HG02610 (cell line): ENCODE measurements at regions not wholly inside any gene's neighbourhood (a gene's known extent, or its start where the extent isn't known, plus 50 kb on each side); places are given as distances from the start of the nearest gene placed in this dataset.

ENCODE experiments used
- ATAC-seq: cut with Tn5 transposase; IDR thresholded peaks from one replicate; pipeline ENCODE4 v1.9.1; 2021; ENCODE audit warnings: mild to moderate bottlenecking, moderate library complexity; ENCODE audit not compliant: unreplicated experiment

DNA sequence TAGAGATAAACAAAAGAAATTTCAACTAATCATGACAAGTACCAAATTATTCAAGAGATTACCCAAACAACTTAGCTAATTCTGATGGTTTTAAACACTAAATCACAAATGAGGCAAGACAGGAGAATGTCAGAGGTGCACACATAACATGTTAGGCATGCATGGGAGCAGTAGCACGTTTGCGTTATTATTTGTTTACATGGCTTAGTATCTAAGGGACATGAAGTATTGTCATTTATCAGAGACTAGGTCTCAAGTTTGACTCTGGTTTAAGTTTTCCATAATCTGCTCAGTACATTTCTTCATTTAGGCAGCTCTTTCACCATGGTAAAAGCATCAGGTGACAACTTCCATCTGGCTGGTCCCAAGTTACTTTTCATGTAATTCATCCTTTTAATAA lies 244.1 kb upstream of the TNC start:
- ATAC-seq, result no peak

DNA sequence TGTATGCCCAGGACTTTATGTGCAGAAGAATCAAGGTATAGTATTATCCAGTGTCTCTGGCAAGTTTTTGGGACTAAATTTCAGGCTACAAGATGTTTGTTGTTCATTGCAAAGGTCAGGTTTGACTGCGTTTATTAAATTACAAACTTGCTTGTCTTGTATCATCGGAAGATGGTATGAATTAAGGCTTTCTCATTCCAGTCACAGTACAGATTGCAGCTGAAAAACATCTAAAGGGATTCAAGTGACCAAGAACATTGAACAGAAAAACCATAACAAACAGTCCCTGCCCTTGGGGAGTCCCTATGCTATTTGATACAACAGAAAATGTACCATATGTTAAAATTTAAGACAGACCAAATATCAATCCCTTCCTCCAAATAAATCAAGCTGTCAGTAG lies 244.7 kb upstream of the TNC start:
- no peak for ATAC-seq

- no peak for ATAC-seq
These were observed 247.0 kb upstream of the TNC start for GRCh38 chr9:115364991-115365390.

- ATAC-seq, result no peak
These were observed 249.4 kb upstream of the TNC start for GRCh38 chr9:115367321-115367720.

- no peak for ATAC-seq
These were observed 250.0 kb upstream of the TNC start for GRCh38 chr9:115367780-115368525.

DNA sequence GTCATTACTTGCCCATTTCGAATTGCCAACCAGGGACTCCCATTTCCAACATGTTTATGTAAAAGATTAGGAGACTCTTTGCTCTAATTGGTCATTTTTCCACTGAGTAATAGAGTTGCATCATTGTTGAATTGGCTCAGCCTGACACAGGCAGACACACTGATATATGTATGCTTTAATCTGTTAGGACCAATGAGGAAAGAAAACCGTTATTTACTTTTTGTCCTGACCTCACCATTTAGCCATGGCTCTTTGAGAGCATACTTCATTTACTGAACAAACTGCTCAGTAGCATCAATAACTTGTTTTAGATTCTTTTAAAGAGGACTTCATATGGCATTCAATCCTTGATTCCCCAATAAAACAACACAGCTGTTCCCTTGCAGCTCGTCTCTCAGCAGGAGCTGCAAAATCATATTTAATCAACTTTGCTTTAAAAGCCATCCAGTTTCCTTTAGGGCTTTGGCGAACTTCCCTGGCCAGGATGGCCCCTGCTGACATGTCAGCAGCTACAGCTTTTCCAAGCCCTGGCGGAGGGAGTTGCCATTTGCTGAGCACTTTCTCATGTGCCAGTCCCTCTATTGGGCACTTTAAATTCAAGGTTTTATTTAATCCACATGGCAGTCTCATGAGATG lies 251.5 kb upstream of the TNC start:
- ATAC-seq, result no peak

- peak; percentile 92 for ATAC-seq
These were observed 255.2 kb upstream of the TNC start for GRCh38 chr9:115373000-115373709.

DNA sequence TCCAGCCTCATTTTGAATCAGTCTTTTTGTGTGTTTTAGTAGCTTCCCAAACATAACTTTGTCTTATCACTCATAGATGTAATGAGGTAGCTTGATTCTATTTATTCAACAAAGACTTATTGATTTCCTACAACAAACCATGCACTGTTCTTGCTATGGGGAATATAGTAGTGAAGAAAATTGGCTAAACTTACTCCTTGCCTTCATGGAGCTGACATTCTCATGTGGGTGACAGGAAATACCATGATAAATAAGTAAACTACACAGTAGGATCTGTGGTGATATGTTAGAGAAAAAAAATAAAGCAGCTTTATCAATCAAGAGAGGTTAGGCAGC lies 255.7 kb upstream of the TNC start:
- no peak for ATAC-seq

DNA sequence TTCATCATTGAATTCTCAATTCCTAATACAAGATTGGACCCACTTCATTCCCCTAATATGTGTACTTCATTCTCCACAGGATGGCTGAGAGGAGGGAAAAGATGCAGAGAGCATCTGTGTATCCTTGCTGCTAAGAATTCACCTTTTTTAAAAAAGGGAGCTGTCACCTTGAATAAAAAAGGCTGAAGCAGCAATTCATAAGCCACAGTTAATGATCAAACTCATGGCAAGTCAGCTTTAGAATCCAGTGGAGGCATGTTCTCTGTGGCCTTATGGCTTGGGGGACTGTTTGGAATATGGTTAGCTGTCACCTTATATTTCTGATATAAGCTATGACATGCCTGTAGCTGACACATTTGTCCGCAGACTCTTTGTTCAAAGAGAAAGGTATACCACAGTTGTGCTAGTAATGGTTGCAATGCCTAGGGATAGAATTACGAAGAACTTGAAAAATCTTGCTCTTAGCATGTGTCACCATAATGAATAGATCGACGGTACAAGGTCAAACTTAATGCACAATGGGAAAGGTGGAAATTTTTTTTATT lies 256.8 kb upstream of the TNC start:
- ATAC-seq, result no peak

- no peak for ATAC-seq
These were observed 260.3 kb upstream of the TNC start for GRCh38 chr9:115378241-115378640.

GRCh38 chr9:115378758-115379157 lies 260.8 kb upstream of the TNC start:
- no peak for ATAC-seq

- ATAC-seq, result no peak
These were observed 261.8 kb upstream of the TNC start for GRCh38 chr9:115379719-115380118.

DNA sequence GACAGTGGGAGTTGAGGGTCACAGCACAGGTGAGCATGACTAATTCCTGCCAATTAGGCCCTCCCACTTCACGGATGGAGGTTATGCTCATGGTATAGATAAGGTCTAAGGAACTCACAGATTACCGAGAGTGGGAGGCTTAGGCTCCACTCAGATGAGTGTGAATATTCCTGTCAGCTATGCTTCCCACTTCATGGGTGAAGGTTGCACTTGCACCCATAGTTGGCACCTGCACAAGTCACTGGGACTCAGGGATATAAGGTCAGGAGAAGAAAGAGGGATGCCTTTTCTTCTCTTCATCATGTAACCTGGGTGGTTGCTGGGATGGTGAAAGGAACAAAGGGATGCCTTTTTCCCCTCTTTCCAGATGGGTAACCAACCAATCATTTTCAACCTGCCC lies 264.9 kb upstream of the TNC start:
- no peak for ATAC-seq

GRCh38 chr9:115385383-115386122 lies 267.6 kb upstream of the TNC start:
- ATAC-seq, result no peak

DNA sequence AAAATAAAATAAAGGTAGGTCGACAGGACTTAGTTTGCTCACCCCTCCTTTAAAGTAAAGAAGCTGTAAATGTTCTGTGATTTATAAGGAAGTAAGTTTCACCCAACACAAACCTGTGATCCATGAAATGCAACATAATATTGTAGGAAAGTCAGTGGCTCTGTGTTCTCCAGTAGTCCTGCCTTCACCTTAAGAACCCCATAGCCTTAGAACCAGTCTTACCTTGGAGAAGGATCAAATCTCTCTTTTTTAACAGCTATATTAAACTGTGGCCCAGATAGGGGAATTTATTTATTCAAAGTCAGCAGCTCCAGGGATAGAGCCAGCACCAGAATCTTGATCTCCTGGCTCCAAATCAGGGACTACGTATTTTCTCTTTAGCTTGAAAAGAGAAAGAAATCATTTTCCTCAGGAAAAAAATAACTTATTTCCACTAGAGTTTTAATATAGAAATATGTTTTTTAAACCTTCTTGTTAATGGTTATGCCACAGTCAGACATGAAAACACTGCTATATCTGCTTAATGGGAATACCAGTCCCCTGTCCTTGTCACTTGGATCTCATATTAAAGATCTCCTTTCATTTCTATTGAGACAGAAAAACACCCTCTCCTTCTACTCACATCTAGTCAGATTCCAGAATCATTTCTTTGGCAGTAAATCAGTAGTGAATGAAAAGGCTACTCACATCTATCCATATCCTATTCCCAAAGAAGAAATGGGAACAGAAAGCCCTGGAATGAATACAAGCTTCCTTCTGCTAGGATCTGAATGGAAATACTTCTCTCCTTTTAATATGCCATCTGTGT lies 269.2 kb upstream of the TNC start:
- ATAC-seq, result no peak

GRCh38 chr9:115391168-115391825 lies 273.3 kb upstream of the TNC start:
- ATAC-seq, result no peak

DNA sequence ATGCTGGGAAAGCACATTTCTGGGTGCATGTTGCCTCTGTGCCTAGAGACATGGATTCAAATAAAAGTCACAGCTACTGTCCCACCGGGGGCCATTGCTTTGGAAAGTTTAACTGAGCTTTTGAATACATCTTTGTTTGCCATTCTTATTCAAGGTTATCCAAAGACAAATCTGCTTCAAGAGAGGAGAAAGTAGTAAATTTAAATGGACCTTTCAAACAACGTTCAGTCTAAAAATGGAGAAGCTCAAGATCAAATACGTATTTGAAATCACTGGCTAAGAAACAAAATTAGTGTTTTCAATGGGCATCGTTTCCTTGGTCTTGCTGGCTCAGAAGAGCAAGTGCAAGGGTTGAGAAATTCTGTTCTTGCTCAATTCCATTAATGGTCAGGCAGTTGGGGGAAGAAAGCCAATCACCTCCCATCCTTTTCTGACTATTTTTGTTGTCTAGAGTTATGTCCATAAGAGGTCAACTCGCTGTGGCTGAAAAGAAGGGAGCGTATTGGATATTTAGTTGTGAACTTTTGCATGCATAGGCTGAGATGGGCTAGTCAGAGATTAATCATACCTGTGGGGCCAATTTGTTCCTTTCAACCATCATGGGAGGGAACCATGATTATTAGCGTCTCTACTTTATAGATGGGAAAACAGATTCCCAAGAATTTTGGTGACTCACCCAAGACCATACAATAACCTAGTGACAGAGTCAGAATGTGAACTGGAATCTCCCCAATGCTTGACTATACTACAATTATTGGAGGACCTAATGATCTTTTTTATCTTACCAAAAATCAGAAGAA lies 276.2 kb upstream of the TNC start:
- no peak for ATAC-seq

DNA sequence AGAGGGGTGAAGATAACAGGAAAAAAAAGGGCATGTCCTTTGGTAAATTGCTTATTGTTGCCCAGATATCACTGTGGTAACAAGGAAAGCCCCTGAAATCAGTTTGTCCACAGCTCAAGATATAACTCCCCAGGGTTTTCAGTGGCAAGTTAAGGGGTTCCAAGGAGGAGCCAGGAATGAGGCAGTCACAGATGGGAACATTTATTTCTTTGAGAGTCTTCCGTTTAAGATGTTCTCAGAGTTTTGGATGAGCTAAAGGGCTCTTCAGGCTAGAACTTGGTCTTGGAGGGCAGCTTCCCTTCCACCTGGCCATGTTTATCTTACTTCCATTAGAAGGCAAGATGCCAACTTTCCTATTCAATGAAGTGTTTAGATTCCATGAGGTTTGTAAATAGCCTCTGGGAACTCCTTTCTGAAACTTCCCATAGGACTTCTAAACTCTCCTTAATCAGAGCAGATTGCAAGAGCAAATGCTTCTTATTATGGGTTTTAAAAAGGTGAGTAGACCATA lies 277.6 kb upstream of the TNC start:
- no peak for ATAC-seq

GRCh38 chr9:115396071-115396529 lies 278.1 kb upstream of the TNC start:
- no peak for ATAC-seq
